H1 (cell line): ENCODE measurements at regions not wholly inside any gene's neighbourhood (a gene's known extent, or its start where the extent isn't known, plus 50 kb on each side); places are given as distances from the start of the nearest gene placed in this dataset.

Experiments
- CTCF ChIA-PET: fragments of 300-600 bp; sonication (Branson Sonifier 250); formaldehyde crosslinking; loops from one replicate; lab custom pipeline; 2021; ENCODE audit not compliant: partially characterized antibody; lab: Charles Lee
- POLR2A ChIA-PET: fragments of 300-600 bp; sonication (Branson Sonifier 250); formaldehyde crosslinking; loops from one replicate; lab custom pipeline; 2021; ENCODE audit warnings: inconsistent platforms; ENCODE audit not compliant: partially characterized antibody; lab: Charles Lee
- DNase-seq, 2 experiments: peaks; one replicate each; pipeline versions ENCODE4 v3.0.0 to v3.0.0-alpha.2; 2010 to 2022; ENCODE audit warnings: low spot score in 2 of 2, low read depth in 1 of 2, mixed read lengths in 1 of 2
- FAIRE-seq: peaks from 2 replicates; lab custom pipeline; 2011; peaks lifted over from hg19 to GRCh38; lab: Jason Lieb, UNC
- H2AFZ ChIP-seq: 2 replicates; pipeline ENCODE4 v1.8.1; 2012; ENCODE audit warnings: low read length, inconsistent platforms
- H2AK5ac ChIP-seq: 2 replicates; pipeline ENCODE4 v1.6.1; 2013; ENCODE audit warnings: low read depth, low read length
- H2BK120ac ChIP-seq: replicated peaks from 2 replicates; pipeline ENCODE3; 2013; ENCODE audit warnings: low read depth, low read length, inconsistent platforms
- H2BK12ac ChIP-seq: 2 replicates; pipeline ENCODE4 v1.6.1; 2013; ENCODE audit warnings: low read depth, low read length
- H2BK15ac ChIP-seq: 2 replicates; pipeline ENCODE4 v1.6.1; 2013; ENCODE audit warnings: low read length
- H2BK20ac ChIP-seq: 2 replicates; pipeline ENCODE4 v1.6.1; 2013; ENCODE audit warnings: low read length
- H2BK5ac ChIP-seq: 2 replicates; pipeline ENCODE4 v1.6.1; 2013; ENCODE audit warnings: low read depth, low read length
- H3K14ac ChIP-seq: 2 replicates; pipeline ENCODE4 v1.6.1; 2013; ENCODE audit warnings: inconsistent platforms; ENCODE audit not compliant: insufficient read length
- H3K18ac ChIP-seq: 2 replicates; pipeline ENCODE4 v1.6.1; 2013; ENCODE audit warnings: low read length; ENCODE audit errors: extremely low read depth
- H3K23ac ChIP-seq: 2 replicates; pipeline ENCODE4 v1.6.1; 2013; ENCODE audit warnings: inconsistent platforms; ENCODE audit not compliant: insufficient read length
- H3K23me2 ChIP-seq: 2 replicates; pipeline ENCODE4 v1.6.1; 2013; ENCODE audit warnings: low read depth, low read length
- H3K27ac ChIP-seq: 2 replicates; pipeline ENCODE4 v1.6.1; 2011; ENCODE audit warnings: low read depth, low read length, inconsistent platforms
- H3K27me3 ChIP-seq, 4 experiments: replicated peaks in 1 of 4; 1 replicate in 1 of 4; 2 replicates in 3 of 4; pipeline versions ENCODE4 v1.6.1 to v1.8.1; 2011 to 2013; ENCODE audit warnings: low read length in 3 of 4, mild to moderate bottlenecking in 3 of 4, inconsistent platforms in 2 of 4, mixed read lengths in 2 of 4, moderate library complexity in 1 of 4; ENCODE audit not compliant: control insufficient read depth in 3 of 4, insufficient read depth in 3 of 4; ENCODE audit errors: extremely low read depth in 1 of 4
- H3K36me3 ChIP-seq, 4 experiments: 2 replicates each; pipeline versions ENCODE4 v1.6.1 to v1.8.1; 2011 to 2013; ENCODE audit warnings: mild to moderate bottlenecking in 4 of 4, low read length in 3 of 4, moderate library complexity in 2 of 4, control low read depth in 1 of 4, inconsistent platforms in 1 of 4; ENCODE audit not compliant: insufficient read depth in 4 of 4, control insufficient read depth in 2 of 4
- H3K4ac ChIP-seq: replicated peaks from 2 replicates; pipeline ENCODE3; 2013; ENCODE audit warnings: low read length, low read depth, mixed read lengths, inconsistent platforms; ENCODE audit not compliant: insufficient read length
- H3K4me1 ChIP-seq, 4 experiments: replicated peaks in 1 of 4; 1 replicate in 1 of 4; 2 replicates in 3 of 4; pipeline versions ENCODE4 v1.6.1 to v1.8.1; 2011 to 2013; ENCODE audit warnings: low read length in 3 of 4, inconsistent platforms in 2 of 4, mixed read lengths in 1 of 4; ENCODE audit not compliant: insufficient read depth in 4 of 4, control insufficient read depth in 3 of 4
- H3K4me2 ChIP-seq, 2 experiments: 2 replicates each; pipeline versions ENCODE4 v1.6.1 to v1.8.1; 2011 to 2013; ENCODE audit warnings: low read depth in 2 of 2, low read length in 2 of 2, control low read depth in 1 of 2, inconsistent platforms in 1 of 2, mild to moderate bottlenecking in 1 of 2; ENCODE audit not compliant: insufficient read depth in 1 of 2
- H3K4me3 ChIP-seq, 4 experiments: fragments of 200-600, 300-600 bp in 1 of 4; sonication (generic), shearing (Covaris generic), sonication (Bioruptor Twin) in 1 of 4; 2 replicates each; pipeline versions ENCODE4 v1.5.1 to v1.8.1; 2011 to 2016; ENCODE audit warnings: low read length in 4 of 4, low read depth in 3 of 4, control low read depth in 2 of 4, inconsistent platforms in 2 of 4, mild to moderate bottlenecking in 2 of 4, mixed read lengths in 1 of 4, moderate library complexity in 1 of 4; ENCODE audit not compliant: insufficient read depth in 2 of 4; ENCODE audit errors: extremely low read depth in 1 of 4
- H3K56ac ChIP-seq: replicated peaks from 2 replicates; pipeline ENCODE3; 2013; ENCODE audit warnings: low read depth, mild to moderate bottlenecking, mixed read lengths, low read length, inconsistent platforms; ENCODE audit not compliant: insufficient read length
- H3K79me1 ChIP-seq: 2 replicates; pipeline ENCODE4 v1.6.1; 2013; ENCODE audit warnings: low read depth, low read length, control low read depth
- H3K79me2 ChIP-seq, 2 experiments: 2 replicates each; pipeline versions ENCODE4 v1.6.1 to v1.8.1; 2012 to 2013; ENCODE audit warnings: low read length in 2 of 2, mild to moderate bottlenecking in 2 of 2, inconsistent platforms in 1 of 2; ENCODE audit not compliant: insufficient read depth in 2 of 2, control insufficient read depth in 1 of 2
- H3K9ac ChIP-seq, 4 experiments: replicated peaks in 1 of 4; 1 replicate in 1 of 4; 2 replicates in 3 of 4; pipeline versions ENCODE4 v1.6.1 to v1.8.1; 2011 to 2013; ENCODE audit warnings: low read depth in 3 of 4, low read length in 3 of 4, control low read depth in 2 of 4, mild to moderate bottlenecking in 2 of 4, moderate library complexity in 2 of 4, inconsistent platforms in 1 of 4; ENCODE audit errors: extremely low read depth in 1 of 4
- H3K9me3 ChIP-seq, 2 experiments: 2 replicates each; pipeline versions ENCODE4 v1.6.1 to v1.8.1; 2012 to 2013; ENCODE audit warnings: mild to moderate bottlenecking in 2 of 2, moderate library complexity in 2 of 2, control low read depth in 1 of 2, inconsistent platforms in 1 of 2, low read depth in 1 of 2, low read length in 1 of 2, mixed read lengths in 1 of 2; ENCODE audit not compliant: insufficient read depth in 2 of 2
- H4K20me1 ChIP-seq, 2 experiments: replicated peaks in 1 of 2; 2 replicates each; pipeline versions ENCODE3 to v1.8.1; 2011 to 2013; ENCODE audit warnings: inconsistent platforms in 2 of 2, low read length in 2 of 2, mild to moderate bottlenecking in 1 of 2; ENCODE audit not compliant: insufficient read depth in 2 of 2, control insufficient read depth in 1 of 2
- H4K5ac ChIP-seq: 2 replicates; pipeline ENCODE4 v1.6.1; 2013; ENCODE audit warnings: low read length, low read depth, mixed read lengths, inconsistent platforms; ENCODE audit not compliant: insufficient read length
- H4K8ac ChIP-seq: 2 replicates; pipeline ENCODE4 v1.8.0; 2013; ENCODE audit warnings: mild to moderate bottlenecking, moderate library complexity, low read length, inconsistent platforms; ENCODE audit not compliant: insufficient read depth; ENCODE audit errors: extremely low read depth
- H4K91ac ChIP-seq: replicated peaks from 2 replicates; pipeline ENCODE3; 2013; ENCODE audit warnings: low read length, mixed read lengths, inconsistent platforms; ENCODE audit not compliant: insufficient read length
- BRCA1 ChIP-seq: IDR thresholded peaks from 2 replicates; pipeline ENCODE4 v1.6.1; 2012; ENCODE audit warnings: low read depth, low read length, improper control_type of control experiment
- TEAD4 ChIP-seq: IDR thresholded peaks from 2 replicates; pipeline ENCODE4 v1.6.1; 2012; ENCODE audit warnings: low read depth, low read length, inconsistent platforms, mixed read lengths

DNA sequence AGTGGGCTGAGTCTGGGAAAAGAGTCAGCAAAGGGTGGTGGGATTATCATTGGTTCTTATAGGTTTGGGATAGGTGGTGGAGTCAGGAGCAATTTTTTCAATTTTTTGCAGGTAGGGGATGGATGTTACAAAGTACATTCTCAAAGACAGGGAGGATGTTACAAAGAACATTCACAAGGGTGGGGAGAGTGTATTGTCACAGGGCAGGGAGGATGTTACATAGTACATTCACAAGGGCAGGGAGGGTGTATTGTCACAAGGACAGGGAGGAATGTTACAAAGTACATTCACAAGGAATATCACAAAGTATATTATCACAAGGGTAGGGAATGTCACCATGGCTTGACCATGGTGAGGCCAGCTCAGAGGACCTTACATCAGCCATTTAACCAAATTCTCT lies 58.6 kb upstream of the WDR75 start:
- 0 out of 2 replicates have a peak, but pooled peaks have one; percentile 15 for TF ChIP-seq TEAD4
- no peak for TF ChIP-seq BRCA1
- TF ChIP-seq, all 59 proteins: peak for 1
- Histone ChIP-seq H2BK20ac (no peak overlapping the region), H3K36me3 (no peaks in the 10 kb centered on the region), H3K9ac (no peak overlapping the region), H3K79me1 (no peaks in the 10 kb centered on the region), H3K56ac (no peak overlapping the region), H2BK5ac (no peak overlapping the region), H3K9me3 (no peaks in the 10 kb centered on the region), H4K91ac (no peak overlapping the region), H3K4me3 (no peak overlapping the region), H3K27ac (no peak overlapping the region), H2AK5ac (no peak overlapping the region), H2BK120ac (no peak overlapping the region), H3K79me2 (no peaks in the 10 kb centered on the region), H4K5ac (no peak overlapping the region), H3K23ac (no peak overlapping the region), H2AFZ (no peak overlapping the region), H3K18ac (no peak overlapping the region), H2BK15ac (no peak overlapping the region), H3K4ac (no peak overlapping the region), H4K8ac (no peak overlapping the region), H3K4me1 (peaks cover 0 to 7% (median 4%) of the 10 kb centered on the region in 4 experiments; a peak in 2 of 7 replicates), H3K27me3 (no peaks in the 10 kb centered on the region), H4K20me1 (no peaks in the 10 kb centered on the region), H2BK12ac (no peak overlapping the region), H3K4me2 (no peak overlapping the region), H3K23me2 (no peaks in the 10 kb centered on the region; the same call in 1 of the 2 replicates), H3K14ac (no peak overlapping the region)
- CTCF ChIA-PET: no interaction called here
- POLR2A ChIA-PET: no interaction called here
- FAIRE-seq: no peak
- no peak for DNase-seq
